B cell (primary cell): ENCODE measurements at regions not wholly inside any gene's neighbourhood (a gene's known extent, or its start where the extent isn't known, plus 50 kb on each side); places are given as distances from the start of the nearest gene placed in this dataset.

Experiments used
- ATAC-seq: fragments of 200-7000 bp; cut with Tn5 transposase; one replicate; pipeline ENCODE4 v1.10.0; 2021; ENCODE audit warnings: low read depth, mild to moderate bottlenecking, moderate number of reproducible peaks, moderate library complexity
- CTCF ChIA-PET: fragments of 350-600 bp; sonication (Branson Sonifier 250); formaldehyde crosslinking; loops from one replicate; lab custom pipeline; 2021; ENCODE audit warnings: antibody characterized with exemption, inconsistent platforms; lab: Charles Lee
- POLR2A ChIA-PET: fragments of 350-600 bp; sonication (Branson Sonifier 250); formaldehyde crosslinking; loops from one replicate; lab custom pipeline; 2021; ENCODE audit warnings: antibody characterized with exemption; lab: Charles Lee
- DNase-seq: peaks from one replicate; pipeline ENCODE4 v3.0.0; 2013
- H2AFZ ChIP-seq: 2 replicates; pipeline ENCODE4 v1.6.1; 2012; ENCODE audit warnings: mild to moderate bottlenecking, low read depth, low read length; ENCODE audit not compliant: insufficient read depth, poor library complexity, severe bottlenecking
- H3K27ac ChIP-seq, 2 donors: 1 replicate in 1 of 2; 2 replicates in 1 of 2; pipeline ENCODE4 v1.5.1; 2012 to 2013; ENCODE audit warnings: low read length in 2 of 2, mild to moderate bottlenecking in 2 of 2, moderate library complexity in 1 of 2
- H3K27me3 ChIP-seq, 4 experiments: fragments of 200-600 bp in 1 of 4; sonication (generic) in 1 of 4; replicated peaks in 1 of 4; 1 replicate in 2 of 4; 2 replicates in 2 of 4; pipeline versions ENCODE4 v1.6.1 to v1.7.0; 2013 to 2016; ENCODE audit warnings: low read length in 3 of 4, mild to moderate bottlenecking in 2 of 4, mixed read lengths in 1 of 4, moderate library complexity in 1 of 4; ENCODE audit not compliant: insufficient read depth in 4 of 4, control insufficient read depth in 3 of 4; ENCODE audit errors: control extremely low read depth in 1 of 4
- H3K36me3 ChIP-seq, 2 experiments: replicated peaks in 1 of 2; 1 replicate in 1 of 2; 2 replicates in 1 of 2; pipeline versions ENCODE4 v1.6.1 to v1.7.1; 2013; ENCODE audit warnings: low read length in 1 of 2; ENCODE audit not compliant: insufficient read depth in 2 of 2, control insufficient read depth in 1 of 2; ENCODE audit errors: control extremely low read depth in 1 of 2, extremely low read depth in 1 of 2
- H3K4me1 ChIP-seq, 2 donors: fragments of 200-600 bp in 1 of 2; sonication (generic) in 1 of 2; 1 replicate in 1 of 2; 2 replicates in 1 of 2; pipeline versions ENCODE4 v1.5.1 to v1.6.1; 2013 to 2017; ENCODE audit warnings: low read length in 2 of 2; ENCODE audit not compliant: control insufficient read depth in 2 of 2, insufficient read depth in 2 of 2
- H3K4me2 ChIP-seq: replicated peaks from 2 replicates; pipeline ENCODE3; 2012; ENCODE audit warnings: mild to moderate bottlenecking, low read depth, low read length; ENCODE audit not compliant: poor library complexity, severe bottlenecking
- H3K4me3 ChIP-seq, 5 experiments: fragments of 200-600 bp in 1 of 5; sonication (generic) in 1 of 5; 1 replicate in 3 of 5; 2 replicates in 2 of 5; pipeline versions ENCODE4 v1.5.1 to v1.7.0; 2011 to 2016; ENCODE audit warnings: low read length in 4 of 5, mild to moderate bottlenecking in 4 of 5, low read depth in 2 of 5, control low read depth in 1 of 5, moderate library complexity in 1 of 5; ENCODE audit not compliant: insufficient read depth in 1 of 5; ENCODE audit errors: control extremely low read depth in 1 of 5, extremely low read depth in 1 of 5
- H3K79me2 ChIP-seq: fragments of 200-600 bp; sonication (generic); one replicate; pipeline ENCODE4 v1.6.0; 2016; ENCODE audit warnings: low read length; ENCODE audit not compliant: control insufficient read depth, insufficient read depth
- H3K9ac ChIP-seq: fragments of 200-600 bp; sonication (generic); 2 replicates; pipeline ENCODE4 v1.6.1; 2017; ENCODE audit warnings: mild to moderate bottlenecking, low read length, moderate library complexity
- H3K9me3 ChIP-seq, 3 donors: one replicate each; pipeline versions ENCODE4 v1.6.1 to v1.7.1; 2013; ENCODE audit warnings: low read length in 2 of 3; ENCODE audit not compliant: control insufficient read depth in 2 of 3, insufficient read depth in 1 of 3; ENCODE audit errors: control extremely low read depth in 1 of 3
- H4K20me1 ChIP-seq: 2 replicates; pipeline ENCODE4 v1.6.0; 2012; ENCODE audit warnings: mild to moderate bottlenecking, low read length; ENCODE audit not compliant: insufficient read depth, control insufficient read depth, poor library complexity, severe bottlenecking
- H3K27ac Mint-ChIP-seq: one replicate; pipeline ENCODE4 v1.8.0; 2021; ENCODE audit warnings: mixed read lengths
- H3K27me3 Mint-ChIP-seq: one replicate; pipeline ENCODE4 v1.8.0; 2021; ENCODE audit warnings: mixed read lengths
- H3K4me1 Mint-ChIP-seq: one replicate; pipeline ENCODE4 v1.8.0; 2021; ENCODE audit warnings: mixed read lengths
- H3K4me3 Mint-ChIP-seq: one replicate; pipeline ENCODE4 v1.8.0; 2021; ENCODE audit warnings: mixed read lengths
- H3K9me3 Mint-ChIP-seq: one replicate; pipeline ENCODE4 v1.8.0; 2022; ENCODE audit warnings: mixed read lengths; ENCODE audit not compliant: insufficient read depth
- EZH2 ChIP-seq: IDR thresholded peaks from 2 replicates; pipeline ENCODE4 v1.6.1; 2012; ENCODE audit warnings: borderline replicate concordance, low read depth, mild to moderate bottlenecking, moderate library complexity, low read length; ENCODE audit not compliant: insufficient read depth, poor library complexity, severe bottlenecking
- WGBS: methylation state at CpG from one replicate; pipeline ENCODE4 v1.1.5; 2013; ENCODE audit warnings: missing lambda C conversion rate; ENCODE audit not compliant: insufficient coverage; 5-methylcytosine and 5-hydroxymethylcytosine counted together
- intact Hi-C: fragments of 100-400 bp; cut with micrococcal nuclease; formaldehyde crosslinking; loops from one replicate; pipeline ENCODE4 v1.10.0; 2022
- TF ChIP-seq, protein P1 (sequence below): fragments of 200-600 bp; IDR thresholded peaks from one replicate; pipeline ENCODE4 v1.8.0; 2022; ENCODE audit warnings: antibody characterized with exemption, mild to moderate bottlenecking

DNA sequence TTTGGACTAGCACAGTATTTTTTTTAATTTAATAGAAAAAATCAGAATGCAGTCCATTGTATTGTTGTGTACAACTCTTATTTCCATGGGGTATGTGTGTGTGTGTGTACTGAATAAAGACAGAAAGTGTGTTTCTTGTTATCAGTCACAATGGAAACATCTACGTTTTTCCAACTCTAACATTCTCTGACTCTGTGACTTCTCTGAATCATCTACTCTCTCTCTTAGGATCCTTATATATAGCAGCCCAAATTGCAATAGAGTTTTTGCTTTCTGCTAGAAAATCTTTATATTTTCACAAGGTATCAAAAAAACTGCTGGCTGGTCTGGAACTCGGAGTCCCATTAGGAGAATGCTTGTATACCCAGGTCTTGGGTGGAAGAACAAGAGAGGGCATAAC is 138.9 kb upstream of the ARID2 start:
- no peak for TF ChIP-seq EZH2
- TF ChIP-seq, protein P1, sequence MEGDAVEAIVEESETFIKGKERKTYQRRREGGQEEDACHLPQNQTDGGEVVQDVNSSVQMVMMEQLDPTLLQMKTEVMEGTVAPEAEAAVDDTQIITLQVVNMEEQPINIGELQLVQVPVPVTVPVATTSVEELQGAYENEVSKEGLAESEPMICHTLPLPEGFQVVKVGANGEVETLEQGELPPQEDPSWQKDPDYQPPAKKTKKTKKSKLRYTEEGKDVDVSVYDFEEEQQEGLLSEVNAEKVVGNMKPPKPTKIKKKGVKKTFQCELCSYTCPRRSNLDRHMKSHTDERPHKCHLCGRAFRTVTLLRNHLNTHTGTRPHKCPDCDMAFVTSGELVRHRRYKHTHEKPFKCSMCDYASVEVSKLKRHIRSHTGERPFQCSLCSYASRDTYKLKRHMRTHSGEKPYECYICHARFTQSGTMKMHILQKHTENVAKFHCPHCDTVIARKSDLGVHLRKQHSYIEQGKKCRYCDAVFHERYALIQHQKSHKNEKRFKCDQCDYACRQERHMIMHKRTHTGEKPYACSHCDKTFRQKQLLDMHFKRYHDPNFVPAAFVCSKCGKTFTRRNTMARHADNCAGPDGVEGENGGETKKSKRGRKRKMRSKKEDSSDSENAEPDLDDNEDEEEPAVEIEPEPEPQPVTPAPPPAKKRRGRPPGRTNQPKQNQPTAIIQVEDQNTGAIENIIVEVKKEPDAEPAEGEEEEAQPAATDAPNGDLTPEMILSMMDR: no peak
- H3K9ac ChIP-seq: no peak overlapping the region
- H3K9me3 ChIP-seq: no peaks in the 10 kb centered on the region
- no peak overlapping the region for H3K4me2 ChIP-seq
- H3K4me3 Mint-ChIP-seq: no peak overlapping the region
- H3K36me3 ChIP-seq: no peaks in the 10 kb centered on the region
- POLR2A ChIA-PET: no interaction called here
- no peak overlapping the region for H3K27ac Mint-ChIP-seq
- peaks cover 3% of the 10 kb centered on the region for H3K9me3 Mint-ChIP-seq
- H3K79me2 ChIP-seq: no peaks in the 10 kb centered on the region
- no peak for DNase-seq
- no peak overlapping the region for H3K27ac ChIP-seq
- no peaks in the 10 kb centered on the region for H3K4me1 Mint-ChIP-seq
- CTCF ChIA-PET: no interaction called here
- WGBS: no CpG with 5 or more reads among the region's 2 CpGs
- H3K27me3 ChIP-seq: peaks cover 0 to 4% (median 1%) of the 10 kb centered on the region in 4 experiments
- no peaks in the 10 kb centered on the region for H4K20me1 ChIP-seq
- H2AFZ ChIP-seq: no peak overlapping the region
- ATAC-seq: no peak
- H3K27me3 Mint-ChIP-seq: peaks cover 13% of the 10 kb centered on the region
- no peak overlapping the region for H3K4me3 ChIP-seq
- intact Hi-C loops: no loop called here
- H3K4me1 ChIP-seq: no peaks in the 10 kb centered on the region

DNA sequence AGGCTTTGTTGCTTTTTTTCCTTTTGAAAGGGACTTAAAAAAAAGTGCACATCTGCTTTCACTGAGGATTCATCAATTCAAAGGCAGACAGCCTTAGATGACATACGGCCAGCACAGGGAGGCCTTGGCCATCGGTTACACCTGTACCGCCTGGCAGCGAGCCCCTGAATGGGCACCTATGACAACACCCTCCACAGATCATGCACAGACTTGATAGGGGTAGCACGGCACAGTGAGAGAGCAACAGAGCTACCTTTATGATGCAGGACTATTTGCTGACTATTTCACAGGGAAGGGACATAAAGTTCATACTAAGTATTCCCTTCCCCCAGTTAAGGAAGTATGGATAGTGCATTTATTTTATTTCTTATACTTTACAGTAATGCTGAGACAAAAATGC is 137.9 kb upstream of the ARID2 start:
- Histone ChIP-seq H3K4me2 (no peak overlapping the region), H4K20me1 (no peaks in the 10 kb centered on the region), H3K4me1 (no peaks in the 10 kb centered on the region), H3K4me3 (no peak overlapping the region), H3K36me3 (no peaks in the 10 kb centered on the region), H3K27ac (no peak overlapping the region), H3K9me3 (no peaks in the 10 kb centered on the region), H3K79me2 (no peaks in the 10 kb centered on the region), H3K9ac (no peak overlapping the region), H3K27me3 (peaks cover 0 to 4% (median 1%) of the 10 kb centered on the region in 4 experiments), H2AFZ (no peak overlapping the region)
- Mint-ChIP-seq H3K4me1 (no peaks in the 10 kb centered on the region), H3K27ac (no peak overlapping the region), H3K4me3 (no peak overlapping the region), H3K9me3 (peaks cover 3% of the 10 kb centered on the region), H3K27me3 (peaks cover 13% of the 10 kb centered on the region)
- CTCF ChIA-PET: no interaction called here
- TF ChIP-seq EZH2: no peak
- TF ChIP-seq, protein P1: no peak
- DNase-seq (no peak), ATAC-seq (no peak)
- intact Hi-C loops: no loop called here
- POLR2A ChIA-PET: no interaction called here
- WGBS: no CpG with 5 or more reads among the region's 5 CpGs
